ENCODE measurements at regions not wholly inside any gene's neighbourhood (a gene's known extent, or its start where the extent isn't known, plus 50 kb on each side); places are given as distances from the start of the nearest gene placed in this dataset.

- no peak for TF ChIP-seq ZFX (IDR thresholded peaks at IDR 0.05; ENCODE audit: borderline replicate concordance)
- TF ChIP-seq CTCF (IDR thresholded peaks at IDR 0.05): no peak
These were observed 1360.5 kb upstream of the ADGRL4 start for GRCh38 chr1:80367058-80367457.
